ENCODE measurements at regions not wholly inside any gene's neighbourhood (a gene's known extent, or its start where the extent isn't known, plus 50 kb on each side); places are given as distances from the start of the nearest gene placed in this dataset.
"Not testable (repeated sequence)": the region's sequence is repeated elsewhere in the genome, so short reads cannot be mapped to it uniquely, and the experiment has no call there.

- no peaks in the 10 kb centered on the region for H3K36me3 ChIP-seq (ENCODE audit: control insufficient read depth, insufficient read depth, low read length)
- no CpG with 5 or more reads among the region's 19 CpGs for WGBS (ENCODE audit: insufficient coverage, insufficient read length)
- H3K27me3 ChIP-seq (ENCODE audit: control insufficient read depth, insufficient read depth, low read length) = no peaks in the 10 kb centered on the region
- no peak for DNase-seq (ENCODE audit: low read depth, low spot score)
- H3K9me3 ChIP-seq (ENCODE audit: control insufficient read depth, insufficient read depth, low read length) = no peaks in the 10 kb centered on the region
- no peak overlapping the region for H3K4me3 ChIP-seq (ENCODE audit: low read length)
- no peak overlapping the region for H3K27ac ChIP-seq (ENCODE audit: low read length)
- no peaks in the 10 kb centered on the region; the same call in 1 of the 2 replicates for H3K4me1 ChIP-seq (ENCODE audit: control insufficient read depth, insufficient read depth, low read length)
These were observed 81.3 kb downstream of the METRNL start for GRCh38 chr17:83160443-83161297.

GRCh38 chr17:83161298-83162034 is 82.1 kb downstream of the METRNL start:
- WGBS (ENCODE audit: insufficient coverage, insufficient read length) = no CpG with 5 or more reads among the region's 14 CpGs
- no peaks in the 10 kb centered on the region for H3K27me3 ChIP-seq (ENCODE audit: control insufficient read depth, insufficient read depth, low read length)
- H3K4me1 ChIP-seq (ENCODE audit: control insufficient read depth, insufficient read depth, low read length) = no peaks in the 10 kb centered on the region
- no peak for DNase-seq (ENCODE audit: low read depth, low spot score)
- no peaks in the 10 kb centered on the region for H3K36me3 ChIP-seq (ENCODE audit: control insufficient read depth, insufficient read depth, low read length)
- no peaks in the 10 kb centered on the region for H3K9me3 ChIP-seq (ENCODE audit: control insufficient read depth, insufficient read depth, low read length)
- no peak overlapping the region for H3K4me3 ChIP-seq (ENCODE audit: low read length)
- H3K27ac ChIP-seq (ENCODE audit: low read length) = no peak overlapping the region

- Histone ChIP-seq H3K27ac (ENCODE audit: low read length) (no peak overlapping the region), H3K4me3 (ENCODE audit: low read length) (no peak overlapping the region), H3K4me1 (ENCODE audit: control insufficient read depth, insufficient read depth, low read length) (no peaks in the 10 kb centered on the region), H3K27me3 (ENCODE audit: control insufficient read depth, insufficient read depth, low read length) (no peaks in the 10 kb centered on the region), H3K9me3 (ENCODE audit: control insufficient read depth, insufficient read depth, low read length) (no peaks in the 10 kb centered on the region; the same call in 1 of the 2 replicates), H3K36me3 (ENCODE audit: control insufficient read depth, insufficient read depth, low read length) (no peaks in the 10 kb centered on the region)
- DNase-seq (ENCODE audit: low read depth, low spot score) = no peak
- no CpG with 5 or more reads among the region's 21 CpGs for WGBS (ENCODE audit: insufficient coverage, insufficient read length)
These were observed 82.8 kb downstream of the METRNL start for GRCh38 chr17:83162035-83162745.

GRCh38 chr17:83164490-83164889 is 85.1 kb downstream of the METRNL start:
- no CpG with 5 or more reads among the region's 3 CpGs for WGBS (ENCODE audit: insufficient coverage, insufficient read length)
- DNase-seq (ENCODE audit: low read depth, low spot score) = no peak
- Histone ChIP-seq H3K36me3 (ENCODE audit: control insufficient read depth, insufficient read depth, low read length) (no peaks in the 10 kb centered on the region), H3K9me3 (ENCODE audit: control insufficient read depth, insufficient read depth, low read length) (no peaks in the 10 kb centered on the region; the same call in 1 of the 2 replicates), H3K4me1 (ENCODE audit: control insufficient read depth, insufficient read depth, low read length) (no peaks in the 10 kb centered on the region), H3K4me3 (ENCODE audit: low read length) (no peak overlapping the region), H3K27me3 (ENCODE audit: control insufficient read depth, insufficient read depth, low read length) (no peaks in the 10 kb centered on the region), H3K27ac (ENCODE audit: low read length) (no peak overlapping the region)

GRCh38 chr17:83170571-83171260 is 91.3 kb downstream of the METRNL start:
- DNase-seq (ENCODE audit: low read depth, low spot score) = no peak
- no peak overlapping the region for H3K27ac ChIP-seq (ENCODE audit: low read length)
- H3K27me3 ChIP-seq (ENCODE audit: control insufficient read depth, insufficient read depth, low read length) = no peaks in the 10 kb centered on the region
- H3K36me3 ChIP-seq (ENCODE audit: control insufficient read depth, insufficient read depth, low read length) = no peaks in the 10 kb centered on the region; the same call in 1 of the 2 replicates
- no CpG with 5 or more reads among the region's 9 CpGs for WGBS (ENCODE audit: insufficient coverage, insufficient read length)
- no peak overlapping the region for H3K4me3 ChIP-seq (ENCODE audit: low read length)
- H3K9me3 ChIP-seq (ENCODE audit: control insufficient read depth, insufficient read depth, low read length) = no peaks in the 10 kb centered on the region; the same call in 1 of the 2 replicates
- no peaks in the 10 kb centered on the region for H3K4me1 ChIP-seq (ENCODE audit: control insufficient read depth, insufficient read depth, low read length)

GRCh38 chr17:83171661-83172060 is 92.3 kb downstream of the METRNL start:
- H3K27me3 ChIP-seq (ENCODE audit: control insufficient read depth, insufficient read depth, low read length) = no peaks in the 10 kb centered on the region
- no peak overlapping the region for H3K4me3 ChIP-seq (ENCODE audit: low read length)
- H3K36me3 ChIP-seq (ENCODE audit: control insufficient read depth, insufficient read depth, low read length) = no peaks in the 10 kb centered on the region; the same call in 1 of the 2 replicates
- no peaks in the 10 kb centered on the region; the same call in 1 of the 2 replicates for H3K9me3 ChIP-seq (ENCODE audit: control insufficient read depth, insufficient read depth, low read length)
- H3K27ac ChIP-seq (ENCODE audit: low read length) = no peak overlapping the region
- no peaks in the 10 kb centered on the region for H3K4me1 ChIP-seq (ENCODE audit: control insufficient read depth, insufficient read depth, low read length)
- no CpG with 5 or more reads among the region's 21 CpGs for WGBS (ENCODE audit: insufficient coverage, insufficient read length)
- no peak for DNase-seq (ENCODE audit: low read depth, low spot score)

- not testable (repeated sequence) for H3K36me3 ChIP-seq (ENCODE audit: control insufficient read depth, insufficient read depth, low read length); H3K9me3 ChIP-seq (ENCODE audit: control insufficient read depth, insufficient read depth, low read length); H3K27ac ChIP-seq (ENCODE audit: low read length); H3K4me1 ChIP-seq (ENCODE audit: control insufficient read depth, insufficient read depth, low read length); H3K4me3 ChIP-seq (ENCODE audit: low read length); DNase-seq (ENCODE audit: low read depth, low spot score); H3K27me3 ChIP-seq (ENCODE audit: control insufficient read depth, insufficient read depth, low read length)
- no CpG with 5 or more reads among the region's 9 CpGs for WGBS (ENCODE audit: insufficient coverage, insufficient read length)
These were observed 92.7 kb downstream of the METRNL start for GRCh38 chr17:83172099-83172498.

- DNase-seq (ENCODE audit: low read depth, low spot score); H3K4me3 ChIP-seq (ENCODE audit: low read length); H3K27ac ChIP-seq (ENCODE audit: low read length); H3K4me1 ChIP-seq (ENCODE audit: control insufficient read depth, insufficient read depth, low read length); H3K36me3 ChIP-seq (ENCODE audit: control insufficient read depth, insufficient read depth, low read length); H3K9me3 ChIP-seq (ENCODE audit: control insufficient read depth, insufficient read depth, low read length); H3K27me3 ChIP-seq (ENCODE audit: control insufficient read depth, insufficient read depth, low read length): not testable (repeated sequence)
- WGBS (ENCODE audit: insufficient coverage, insufficient read length) = no CpG with 5 or more reads among the region's 20 CpGs
These were observed 93.2 kb downstream of the METRNL start for GRCh38 chr17:83172646-83173045.

- no CpG with 5 or more reads among the region's 24 CpGs for WGBS (ENCODE audit: insufficient coverage, insufficient read length)
- not testable (repeated sequence) for H3K27me3 ChIP-seq (ENCODE audit: control insufficient read depth, insufficient read depth, low read length); H3K4me1 ChIP-seq (ENCODE audit: control insufficient read depth, insufficient read depth, low read length); H3K9me3 ChIP-seq (ENCODE audit: control insufficient read depth, insufficient read depth, low read length); H3K27ac ChIP-seq (ENCODE audit: low read length); H3K36me3 ChIP-seq (ENCODE audit: control insufficient read depth, insufficient read depth, low read length); DNase-seq (ENCODE audit: low read depth, low spot score); H3K4me3 ChIP-seq (ENCODE audit: low read length)
These were observed 93.9 kb downstream of the METRNL start for GRCh38 chr17:83173180-83173913.

Measured in iPS DF 6.9 (cell line).